ENCODE measurements at regions not wholly inside any gene's neighbourhood (a gene's known extent, or its start where the extent isn't known, plus 50 kb on each side); places are given as distances from the start of the nearest gene placed in this dataset.

GRCh38 chr16:85989376-85989775 is 90.4 kb downstream of the IRF8 start:
- no peak for TF ChIP-seq JUND (IDR thresholded peaks at IDR 0.05)
- TF ChIP-seq, protein P1, sequence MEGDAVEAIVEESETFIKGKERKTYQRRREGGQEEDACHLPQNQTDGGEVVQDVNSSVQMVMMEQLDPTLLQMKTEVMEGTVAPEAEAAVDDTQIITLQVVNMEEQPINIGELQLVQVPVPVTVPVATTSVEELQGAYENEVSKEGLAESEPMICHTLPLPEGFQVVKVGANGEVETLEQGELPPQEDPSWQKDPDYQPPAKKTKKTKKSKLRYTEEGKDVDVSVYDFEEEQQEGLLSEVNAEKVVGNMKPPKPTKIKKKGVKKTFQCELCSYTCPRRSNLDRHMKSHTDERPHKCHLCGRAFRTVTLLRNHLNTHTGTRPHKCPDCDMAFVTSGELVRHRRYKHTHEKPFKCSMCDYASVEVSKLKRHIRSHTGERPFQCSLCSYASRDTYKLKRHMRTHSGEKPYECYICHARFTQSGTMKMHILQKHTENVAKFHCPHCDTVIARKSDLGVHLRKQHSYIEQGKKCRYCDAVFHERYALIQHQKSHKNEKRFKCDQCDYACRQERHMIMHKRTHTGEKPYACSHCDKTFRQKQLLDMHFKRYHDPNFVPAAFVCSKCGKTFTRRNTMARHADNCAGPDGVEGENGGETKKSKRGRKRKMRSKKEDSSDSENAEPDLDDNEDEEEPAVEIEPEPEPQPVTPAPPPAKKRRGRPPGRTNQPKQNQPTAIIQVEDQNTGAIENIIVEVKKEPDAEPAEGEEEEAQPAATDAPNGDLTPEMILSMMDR (IDR thresholded peaks at IDR 0.05 in 2 of 3, conservative IDR thresholded peaks at IDR 0.05 in 1 of 3; ENCODE audit: borderline replicate concordance in 1 of 3, insufficient read depth in 1 of 3, low read depth in 2 of 3, low read length in 2 of 3) = no peak
- TF ChIP-seq POLR2AphosphoS5 (IDR thresholded peaks at IDR 0.05; ENCODE audit: low read depth, low read length) = no peak
- TF ChIP-seq, protein P2, sequence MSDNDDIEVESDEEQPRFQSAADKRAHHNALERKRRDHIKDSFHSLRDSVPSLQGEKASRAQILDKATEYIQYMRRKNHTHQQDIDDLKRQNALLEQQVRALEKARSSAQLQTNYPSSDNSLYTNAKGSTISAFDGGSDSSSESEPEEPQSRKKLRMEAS (IDR thresholded peaks at IDR 0.05) = no peak
